Adrenal gland (tissue), 9 donors: ENCODE measurements at regions not wholly inside any gene's neighbourhood (a gene's known extent, or its start where the extent isn't known, plus 50 kb on each side); places are given as distances from the start of the nearest gene placed in this dataset.

ENCODE experiments used
- DNase-seq, 7 donors: peaks; one replicate each; pipeline ENCODE4 v3.0.0-alpha.2; 2019 to 2020
- H3K27ac ChIP-seq, 5 donors: fragments of 200-600 bp; sonication (generic) in 4 of 5; 1 replicate in 3 of 5; 2 replicates in 2 of 5; pipeline versions ENCODE4 v1.5.1 to v1.8.0; 2016 to 2020; ENCODE audit warnings: mild to moderate bottlenecking in 1 of 5
- H3K27me3 ChIP-seq: fragments of 200-600 bp; 2 replicates; pipeline ENCODE4 v1.8.0; 2021
- H3K36me3 ChIP-seq, 2 donors: fragments of 200-600 bp; replicated peaks in 1 of 2; 1 replicate in 1 of 2; 2 replicates in 1 of 2; pipeline versions ENCODE4 v1.5.1 to v1.8.0; 2018 to 2022
- H3K4me1 ChIP-seq, 2 donors: fragments of 200-600 bp; replicated peaks in 1 of 2; 1 replicate in 1 of 2; 2 replicates in 1 of 2; pipeline versions ENCODE4 v1.5.1 to v1.8.0; 2018 to 2021
- H3K4me3 ChIP-seq, 4 donors: fragments of 200-600 bp; sonication (generic) in 3 of 4; one replicate each; pipeline ENCODE4 v1.5.1; 2016 to 2018
- H3K9me3 ChIP-seq, 3 donors: fragments of 200-600 bp; sonication (generic) in 1 of 3; replicated peaks in 1 of 3; 1 replicate in 2 of 3; 2 replicates in 1 of 3; pipeline versions ENCODE4 v1.5.1 to v1.8.0; 2016 to 2021
- POLR2A ChIP-seq, 2 donors: fragments of 450-650 bp; IDR thresholded peaks; one replicate each; pipeline ENCODE4 v1.6.1; 2017; ENCODE audit warnings: antibody characterized with exemption in 2 of 2, mild to moderate bottlenecking in 2 of 2, moderate library complexity in 1 of 2
- WGBS, 4 donors: extraction: QIAGEN DNeasy Blood & Tissue Kit in 2 of 4; methylation state at CpG; one replicate each; pipeline versions ENCODE4 v1.1.5 to v1.1.7; 2013 to 2017; 5-methylcytosine and 5-hydroxymethylcytosine counted together
- intact Hi-C, 2 donors: fragments of 100-400 bp; cut with DNase I; formaldehyde crosslinking; loops; one replicate each; pipeline versions ENCODE4 v1.14.1 to v1.15.0; 2022 to 2023
- TF ChIP-seq, protein P1 (sequence below), 6 experiments: fragments of 450-650 bp in 4 of 6; fragments of 200-600 bp in 2 of 6; sonication (generic) in 1 of 6; IDR thresholded peaks; 1 replicate in 5 of 6; 2 replicates in 1 of 6; pipeline versions ENCODE4 v1.5.1 to v1.8.0; 2016 to 2021; ENCODE audit warnings: antibody characterized with exemption in 6 of 6, mild to moderate bottlenecking in 2 of 6, moderate library complexity in 1 of 6
- donor health status: healthy with polysubstance abuse.
- donor health status: Bipolar disorder and iron deficiency.
- donor health status: DM: yes; HTN: yes; CAD: no.
- donor health status: DM: no; HTN: no; CAD: no.
- donor health status: DM: no; HTN: no; CAD: no.

DNA sequence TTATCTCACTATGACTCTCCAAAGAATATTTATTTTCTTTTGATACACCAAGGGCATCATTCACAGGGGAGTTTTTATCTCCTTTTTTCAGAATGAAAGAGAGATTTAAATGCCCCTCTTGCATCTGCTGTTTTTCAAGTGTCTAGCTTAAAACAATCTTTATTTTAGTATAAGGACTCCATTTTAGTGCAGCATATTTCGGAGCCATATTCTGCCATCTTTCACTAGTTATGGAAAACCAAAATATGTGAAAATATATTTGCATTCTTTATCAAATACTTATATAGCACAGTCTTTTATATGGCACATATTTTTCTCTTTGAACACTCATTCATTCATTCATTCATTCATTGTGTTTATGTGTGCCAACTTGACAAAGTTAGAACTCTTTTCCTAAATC lies 1130.2 kb downstream of the SLITRK5 start:
- H3K4me1 ChIP-seq: no peaks in the 10 kb centered on the region
- no peaks in the 10 kb centered on the region for H3K9me3 ChIP-seq
- no peaks in the 10 kb centered on the region for H3K36me3 ChIP-seq
- intact Hi-C loops: no loop called here
- TF ChIP-seq, protein P1, sequence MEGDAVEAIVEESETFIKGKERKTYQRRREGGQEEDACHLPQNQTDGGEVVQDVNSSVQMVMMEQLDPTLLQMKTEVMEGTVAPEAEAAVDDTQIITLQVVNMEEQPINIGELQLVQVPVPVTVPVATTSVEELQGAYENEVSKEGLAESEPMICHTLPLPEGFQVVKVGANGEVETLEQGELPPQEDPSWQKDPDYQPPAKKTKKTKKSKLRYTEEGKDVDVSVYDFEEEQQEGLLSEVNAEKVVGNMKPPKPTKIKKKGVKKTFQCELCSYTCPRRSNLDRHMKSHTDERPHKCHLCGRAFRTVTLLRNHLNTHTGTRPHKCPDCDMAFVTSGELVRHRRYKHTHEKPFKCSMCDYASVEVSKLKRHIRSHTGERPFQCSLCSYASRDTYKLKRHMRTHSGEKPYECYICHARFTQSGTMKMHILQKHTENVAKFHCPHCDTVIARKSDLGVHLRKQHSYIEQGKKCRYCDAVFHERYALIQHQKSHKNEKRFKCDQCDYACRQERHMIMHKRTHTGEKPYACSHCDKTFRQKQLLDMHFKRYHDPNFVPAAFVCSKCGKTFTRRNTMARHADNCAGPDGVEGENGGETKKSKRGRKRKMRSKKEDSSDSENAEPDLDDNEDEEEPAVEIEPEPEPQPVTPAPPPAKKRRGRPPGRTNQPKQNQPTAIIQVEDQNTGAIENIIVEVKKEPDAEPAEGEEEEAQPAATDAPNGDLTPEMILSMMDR (IDR thresholded peaks at IDR 0.05): no peak
- TF ChIP-seq POLR2A (IDR thresholded peaks at IDR 0.05): no peak
- no peak for DNase-seq
- no peaks in the 10 kb centered on the region for H3K27me3 ChIP-seq
- H3K27ac ChIP-seq: no peak overlapping the region
- H3K4me3 ChIP-seq: no peak overlapping the region
- 76 to 89% (median 81%) methylated on average over 1 of the region's 1 CpG for WGBS, 4 donors

- no peak overlapping the region for H3K27ac ChIP-seq
- no peaks in the 10 kb centered on the region for H3K27me3 ChIP-seq
- H3K9me3 ChIP-seq: no peaks in the 10 kb centered on the region
- TF ChIP-seq, protein P1 (IDR thresholded peaks at IDR 0.05): no peak
- no peak for TF ChIP-seq POLR2A (IDR thresholded peaks at IDR 0.05)
- intact Hi-C loops: no loop called here
- DNase-seq: no peak
- H3K36me3 ChIP-seq: no peaks in the 10 kb centered on the region
- no peak overlapping the region for H3K4me3 ChIP-seq
- no peaks in the 10 kb centered on the region for H3K4me1 ChIP-seq
- 50 to 69% (median 57%) methylated on average over 2 of the region's 2 CpGs for WGBS, 4 donors
These were observed 1131.7 kb downstream of the SLITRK5 start for GRCh38 chr13:88802886-88803285.

DNA sequence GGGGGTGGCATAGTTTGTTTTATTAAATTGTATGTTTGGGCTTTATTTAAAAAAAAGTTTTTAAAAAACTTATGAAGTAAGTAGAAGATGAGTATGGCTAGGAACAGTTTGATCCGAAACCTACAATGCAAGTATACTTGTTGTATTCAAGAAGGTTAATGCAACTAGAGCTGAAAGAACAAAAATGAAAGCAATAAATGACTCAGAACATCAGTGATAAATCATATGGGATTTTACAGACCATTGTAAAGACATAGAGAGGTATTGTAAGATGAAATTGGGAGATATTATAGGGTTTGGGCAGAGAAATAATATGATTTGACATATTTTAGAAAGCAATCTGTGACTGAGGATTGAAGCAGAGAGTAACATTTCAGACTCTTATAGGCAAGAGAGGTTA lies 1135.3 kb downstream of the SLITRK5 start:
- no peak for DNase-seq
- Histone ChIP-seq H3K9me3 (no peaks in the 10 kb centered on the region), H3K36me3 (no peaks in the 10 kb centered on the region), H3K4me1 (no peaks in the 10 kb centered on the region), H3K4me3 (no peak overlapping the region), H3K27me3 (no peaks in the 10 kb centered on the region), H3K27ac (no peak overlapping the region)
- intact Hi-C loops: no loop called here
- TF ChIP-seq POLR2A (IDR thresholded peaks at IDR 0.05): no peak
- TF ChIP-seq, protein P1 (IDR thresholded peaks at IDR 0.05): no peak
- 83 to 89% (median 85%) methylated on average over 1 of the region's 1 CpG for WGBS, 4 donors

DNA sequence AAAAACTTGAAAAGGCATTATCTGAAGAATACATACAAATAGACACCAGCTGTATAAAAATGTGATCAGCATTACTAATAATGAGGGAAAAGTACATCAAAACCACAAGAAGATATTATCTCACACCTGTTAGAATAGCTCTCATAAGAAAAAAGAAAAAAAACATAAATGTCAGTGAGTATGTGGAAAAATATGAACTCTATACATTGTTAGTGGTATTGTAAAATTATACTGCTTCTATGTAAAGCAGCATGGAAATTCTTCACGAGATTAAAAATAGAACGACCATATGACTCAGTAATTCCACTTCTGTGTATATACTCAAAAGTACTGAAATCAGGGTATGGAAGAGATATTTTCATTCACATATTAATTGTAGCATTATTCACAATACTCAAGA lies 1146.4 kb downstream of the SLITRK5 start:
- 76 to 88% (median 83%) methylated on average over 2 of the region's 2 CpGs for WGBS, 4 donors
- TF ChIP-seq, protein P1 (IDR thresholded peaks at IDR 0.05): no peak
- no peak for TF ChIP-seq POLR2A (IDR thresholded peaks at IDR 0.05)
- DNase-seq: no peak
- no peak overlapping the region for H3K4me3 ChIP-seq
- no peaks in the 10 kb centered on the region for H3K4me1 ChIP-seq
- no peaks in the 10 kb centered on the region for H3K36me3 ChIP-seq
- intact Hi-C loops: no loop called here
- no peak overlapping the region for H3K27ac ChIP-seq
- no peaks in the 10 kb centered on the region for H3K27me3 ChIP-seq
- H3K9me3 ChIP-seq: no peaks in the 10 kb centered on the region
